HK-2 (cell line): ENCODE measurements at regions not wholly inside any gene's neighbourhood (a gene's known extent, or its start where the extent isn't known, plus 50 kb on each side); places are given as distances from the start of the nearest gene placed in this dataset.
A peak's percentile ranks its signal among the peaks of the same experiment; 100 is the strongest.
"Not testable (repeated sequence)": the region's sequence is repeated elsewhere in the genome, so short reads cannot be mapped to it uniquely, and the experiment has no call there.

Source experiments
- DNase-seq: peaks from one replicate; pipeline ENCODE4 v3.0.0-alpha.2; 2018; ENCODE audit not compliant: unreplicated experiment

GRCh38 chr13:80894917-80895316, 554.0 kb upstream of the SPRY2 start:
- no peak for DNase-seq

- no peak for DNase-seq
These were observed 548.9 kb upstream of the SPRY2 start for GRCh38 chr13:80889829-80890228.

DNA sequence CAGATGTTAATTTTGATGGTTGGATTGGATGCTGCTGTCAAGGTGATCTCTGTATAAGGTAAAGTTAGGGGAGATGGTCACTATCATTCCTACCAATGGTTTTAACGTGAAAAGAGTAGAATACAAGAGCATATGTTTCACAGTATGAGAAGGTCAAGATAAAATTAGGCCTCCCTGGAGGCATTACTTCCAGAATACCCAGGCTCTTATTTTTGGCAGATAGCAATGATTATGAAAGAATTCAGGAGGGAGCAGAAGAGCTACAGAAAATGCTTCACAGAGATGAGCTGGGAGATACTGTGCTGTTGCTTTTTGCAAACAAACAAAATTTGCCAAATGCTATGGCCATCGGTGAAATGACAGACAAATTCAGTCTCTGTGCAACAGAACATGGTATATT, 547.5 kb upstream of the SPRY2 start:
- no peak for DNase-seq

DNA sequence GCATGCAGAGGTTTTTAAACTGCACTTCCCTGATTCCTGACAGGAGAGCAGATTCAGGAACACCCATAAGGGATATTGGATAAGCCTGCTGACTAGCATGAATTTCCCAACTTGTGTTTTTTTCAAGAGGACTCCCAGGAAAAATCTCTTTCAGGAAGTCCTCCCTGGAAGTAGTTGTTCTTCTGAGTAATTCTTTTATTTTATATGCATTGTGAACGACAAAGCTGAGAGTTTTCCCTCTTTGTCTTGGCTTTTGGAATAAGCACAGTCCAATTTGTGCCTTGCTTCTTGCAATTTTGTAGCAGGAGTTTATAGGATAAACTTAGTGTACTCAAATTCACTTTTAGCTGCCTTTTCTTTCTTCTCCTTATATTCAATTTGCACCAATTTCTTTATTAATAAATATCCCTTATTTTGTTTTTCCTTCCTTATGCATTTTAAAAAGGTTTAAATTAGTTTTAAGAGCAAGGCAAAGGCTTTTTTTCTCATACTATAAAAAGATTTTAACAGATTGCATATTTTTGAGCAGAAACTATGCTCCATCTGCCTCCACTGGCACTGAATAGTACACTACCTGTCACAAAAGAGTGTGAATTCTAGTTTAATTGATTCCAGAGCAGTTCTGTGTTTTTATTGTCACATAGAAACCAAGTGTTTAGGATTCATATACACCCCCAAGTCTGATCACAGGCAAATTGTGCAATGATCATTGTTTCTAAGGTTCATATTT, 543.3 kb upstream of the SPRY2 start:
- DNase-seq: no peak

DNA sequence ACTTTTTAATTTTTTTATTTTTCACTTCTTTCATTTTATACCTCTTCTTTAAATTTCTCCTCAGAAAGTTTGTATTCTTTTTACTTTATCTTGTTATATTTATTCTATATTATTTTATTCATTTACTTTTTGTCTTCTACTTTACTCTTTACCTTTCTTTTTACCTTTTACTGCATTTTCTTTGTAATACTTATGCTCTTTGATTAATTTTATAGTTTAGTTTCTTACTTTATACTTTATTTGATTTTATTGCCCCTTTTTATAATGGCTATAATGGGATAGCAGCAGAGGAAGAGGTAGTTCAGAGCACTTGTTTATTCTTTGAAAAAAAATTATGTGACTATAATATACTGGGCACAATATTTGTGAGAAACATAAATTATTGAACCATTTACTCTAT, 542.6 kb upstream of the SPRY2 start:
- DNase-seq: no peak

DNA sequence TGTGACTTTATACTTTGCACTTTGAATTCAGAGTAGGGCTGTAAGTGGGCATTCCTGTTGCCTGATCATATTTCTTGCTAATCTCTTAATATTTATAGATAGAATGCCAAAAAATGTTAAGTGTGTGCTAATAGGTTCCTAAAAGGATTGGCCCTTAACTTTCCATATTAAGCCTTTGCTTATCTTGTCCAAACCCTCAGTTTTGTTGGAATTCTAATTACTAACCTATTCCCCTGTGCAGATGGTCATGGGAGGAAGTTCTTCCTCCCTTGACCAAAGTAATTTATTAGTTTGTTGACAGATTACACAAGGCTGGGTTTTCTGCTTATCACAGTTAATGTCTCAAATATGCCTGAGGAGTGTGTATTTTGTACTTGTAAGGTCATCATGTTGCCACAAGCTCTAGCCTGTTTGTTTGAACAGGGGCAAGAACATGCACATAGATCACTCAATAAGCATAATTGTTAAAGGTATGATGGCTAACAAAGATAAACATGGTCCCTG, 541.1 kb upstream of the SPRY2 start:
- DNase-seq: no peak

DNA sequence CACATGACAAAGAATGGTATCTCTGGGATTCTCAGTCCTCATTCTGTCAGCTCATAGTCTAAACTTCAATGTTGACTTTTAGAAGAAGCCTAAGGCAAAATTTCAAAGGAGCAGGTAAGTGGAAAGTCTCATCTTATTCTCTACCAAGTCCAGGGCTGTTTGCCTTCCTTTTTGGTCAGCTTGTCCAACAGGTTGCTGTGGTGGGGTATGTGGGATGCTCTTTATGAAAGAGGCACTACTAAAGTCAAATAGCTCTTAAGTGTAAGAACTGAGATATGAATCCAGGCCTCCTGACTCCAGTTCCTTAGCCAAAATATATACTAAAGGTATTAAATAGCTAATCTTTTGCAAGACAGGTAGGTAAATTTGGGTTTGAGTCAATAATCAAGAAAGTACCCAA, 540.6 kb upstream of the SPRY2 start:
- no peak for DNase-seq

DNA sequence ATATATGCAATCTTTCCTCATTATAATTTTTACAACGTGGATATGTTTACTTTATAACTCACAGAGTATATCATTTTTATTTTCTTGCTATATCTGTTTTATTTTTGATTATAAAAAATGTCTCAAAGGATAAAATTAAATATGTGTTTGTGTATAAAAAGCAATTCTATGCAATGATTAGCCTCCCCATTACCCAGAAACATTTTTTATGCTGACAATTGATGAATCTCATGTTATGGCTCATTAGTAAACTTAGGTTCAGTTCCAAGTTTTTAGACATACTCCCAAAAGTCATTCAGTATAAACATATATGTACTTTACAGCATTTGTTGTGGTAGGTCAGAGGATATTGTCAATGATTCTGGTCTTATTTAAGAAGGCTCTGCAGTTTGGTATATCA, 540.1 kb upstream of the SPRY2 start:
- DNase-seq: no peak

DNA sequence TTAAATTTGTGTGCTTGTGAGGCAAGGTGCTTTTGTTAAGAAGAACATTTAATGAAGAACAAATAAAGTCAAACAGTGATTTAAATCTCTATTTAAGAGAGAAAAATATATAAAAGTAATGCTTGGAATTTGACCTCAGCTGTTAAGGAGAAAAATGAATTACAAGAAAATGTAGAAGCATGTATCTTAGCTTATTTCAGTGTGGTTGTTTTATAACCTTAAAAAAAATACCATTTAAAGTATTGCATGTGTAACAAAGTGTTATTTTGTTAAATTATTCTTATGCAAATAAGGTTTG, 537.0 kb upstream of the SPRY2 start:
- DNase-seq: no peak

DNA sequence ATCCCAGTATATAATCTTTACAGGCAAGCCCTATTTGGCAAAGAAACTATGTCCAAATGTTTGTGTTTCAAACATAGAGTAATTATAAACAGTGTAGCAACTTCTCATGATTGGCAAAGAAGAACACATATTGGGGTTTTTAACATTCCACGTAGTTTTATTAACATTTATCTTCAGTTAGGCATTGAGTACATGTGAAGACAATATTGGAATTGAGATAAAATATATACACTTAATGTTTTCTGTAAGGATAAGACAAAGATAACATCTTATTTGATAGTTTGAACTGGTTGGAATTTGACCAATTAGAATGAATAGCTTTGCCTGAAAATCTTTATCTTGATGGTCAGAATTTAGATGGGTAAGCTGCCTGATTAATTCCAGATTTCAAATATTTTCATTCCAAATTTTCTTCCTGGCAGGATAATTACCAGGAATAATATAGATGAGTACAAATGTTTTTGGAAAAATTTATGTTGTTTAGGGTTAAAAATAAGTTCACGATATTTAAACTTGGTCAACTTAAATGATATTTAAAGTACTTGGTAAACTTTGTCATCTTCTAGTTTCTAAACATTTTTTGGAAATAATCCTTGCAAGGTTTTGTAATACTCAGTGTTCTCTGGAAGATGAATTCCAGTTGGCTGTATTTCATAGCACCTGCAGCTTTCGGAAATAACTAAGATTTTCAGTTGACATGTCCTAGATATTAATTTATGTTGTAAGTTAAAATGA, 536.5 kb upstream of the SPRY2 start:
- no peak for DNase-seq

GRCh38 chr13:80873589-80873988, 532.7 kb upstream of the SPRY2 start:
- peak; percentile 0 for DNase-seq

DNA sequence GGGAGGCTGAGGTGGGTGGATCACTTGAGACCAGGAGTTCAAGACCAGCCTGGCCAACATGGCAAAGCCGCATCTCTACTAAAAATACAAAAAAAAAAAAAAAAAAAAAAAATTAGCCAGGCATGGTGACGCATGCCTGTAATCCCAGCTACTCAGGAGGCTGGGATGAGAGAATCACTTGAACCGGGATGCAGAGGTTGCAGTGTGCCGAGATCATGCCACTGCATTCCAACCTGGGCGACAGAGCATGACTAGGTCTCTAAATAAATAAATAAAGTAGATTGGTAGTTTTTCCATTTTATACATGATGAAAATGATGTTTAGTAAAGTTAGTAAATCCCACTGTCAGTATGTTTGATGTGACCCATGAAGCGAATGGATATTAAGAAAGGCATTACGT, 531.0 kb upstream of the SPRY2 start:
- not testable (repeated sequence) for DNase-seq

DNA sequence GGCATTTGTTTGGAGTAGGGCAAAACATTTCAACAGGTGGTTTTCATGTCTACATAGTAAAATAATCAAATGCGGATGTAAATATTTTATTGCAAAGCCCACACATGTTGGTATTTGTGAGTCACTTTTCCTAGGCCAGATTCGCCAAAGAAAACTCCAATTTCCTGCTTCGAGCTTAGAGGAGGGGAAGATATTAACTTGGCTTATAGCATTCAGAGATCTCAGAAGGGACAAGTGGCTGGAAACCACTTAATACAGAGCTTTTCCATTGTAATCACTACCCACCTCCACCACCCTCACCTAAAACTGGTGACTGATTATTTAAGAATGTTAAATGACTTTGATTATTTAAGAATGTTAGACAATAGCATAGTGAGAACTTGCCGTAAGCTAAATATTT, 530.6 kb upstream of the SPRY2 start:
- no peak for DNase-seq

DNA sequence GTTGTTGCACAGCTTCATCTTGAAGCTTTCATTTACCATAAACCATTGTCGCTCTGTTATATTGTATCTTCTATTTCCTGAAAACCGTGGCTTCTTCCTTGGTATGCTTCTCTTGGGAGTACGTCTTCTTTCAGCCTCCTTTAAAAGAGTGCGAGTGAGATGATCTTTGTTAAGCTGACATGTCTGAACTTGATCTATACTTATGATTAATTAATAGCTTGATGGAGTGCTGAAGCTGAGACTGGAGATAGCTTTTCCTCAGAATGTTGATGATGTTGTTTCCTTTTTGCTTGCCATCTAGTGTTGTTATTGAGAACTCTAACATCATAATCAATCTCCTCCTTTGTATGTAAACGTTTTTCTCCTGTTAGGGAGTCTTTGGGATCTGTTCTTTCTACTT, 529.3 kb upstream of the SPRY2 start:
- no peak for DNase-seq

- no peak for DNase-seq
These were observed 526.0 kb upstream of the SPRY2 start for GRCh38 chr13:80866921-80867320.

GRCh38 chr13:80865329-80865728, 524.4 kb upstream of the SPRY2 start:
- DNase-seq: no peak

GRCh38 chr13:80862456-80862855, 521.5 kb upstream of the SPRY2 start:
- DNase-seq: no peak

DNA sequence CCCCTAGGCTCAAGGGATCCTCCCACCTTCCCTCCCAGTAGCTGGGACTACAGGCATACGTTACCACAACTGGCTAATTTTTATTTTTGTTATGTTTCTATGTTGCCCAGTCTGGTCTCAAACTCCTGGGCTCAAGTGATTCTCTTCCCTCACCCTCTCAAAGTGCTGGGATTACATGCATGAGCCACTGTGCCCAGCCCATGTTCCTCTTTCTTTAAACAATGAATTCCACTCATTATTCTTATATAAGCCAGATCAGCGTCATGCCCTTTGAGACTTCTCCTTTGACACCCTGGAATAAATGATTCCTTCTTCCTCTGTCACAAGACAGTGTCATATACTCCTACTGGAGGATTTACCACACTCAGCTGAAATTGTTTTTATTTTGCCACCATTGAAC, 519.9 kb upstream of the SPRY2 start:
- DNase-seq: no peak

DNA sequence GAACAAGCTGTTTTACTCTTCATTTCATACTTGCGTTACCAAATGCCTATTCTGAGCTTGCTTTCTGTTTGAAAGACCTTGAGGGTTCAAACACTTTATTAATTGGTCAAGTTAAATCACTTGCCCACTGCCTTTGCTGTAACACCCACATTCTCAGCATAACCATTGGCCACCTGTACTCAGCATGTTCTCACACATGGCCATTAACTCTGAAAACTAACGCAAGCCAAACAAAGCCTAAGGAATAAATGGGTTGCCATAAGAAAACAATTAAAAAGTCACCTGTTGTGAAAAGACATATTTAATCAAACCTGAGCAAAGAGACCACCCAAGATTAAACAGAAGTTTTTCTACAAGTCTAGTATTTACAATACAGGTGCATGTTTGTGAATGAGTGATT, 517.2 kb upstream of the SPRY2 start:
- no peak for DNase-seq

- DNase-seq: no peak
These were observed 516.4 kb upstream of the SPRY2 start for GRCh38 chr13:80857321-80857720.

DNA sequence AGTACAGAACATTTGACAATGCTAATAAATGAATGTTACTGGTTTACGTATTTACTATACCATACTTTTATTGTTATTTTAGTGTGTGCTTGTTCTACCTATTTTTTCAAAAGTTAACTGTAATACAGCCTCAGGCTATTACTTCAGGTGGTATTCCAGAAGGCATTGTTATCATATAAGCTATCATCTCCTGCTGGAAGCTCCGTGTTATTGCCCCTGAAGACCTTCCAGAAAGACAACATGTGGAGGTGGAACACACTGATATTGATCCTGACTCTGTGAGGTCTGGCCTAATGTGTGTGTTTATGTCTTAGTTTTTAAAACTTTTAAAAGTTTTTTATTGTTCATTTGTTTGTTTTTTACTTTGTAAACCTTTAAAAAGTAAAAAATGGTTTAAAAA, 509.8 kb upstream of the SPRY2 start:
- no peak for DNase-seq

- no peak for DNase-seq
These were observed 503.2 kb upstream of the SPRY2 start for GRCh38 chr13:80844164-80844563.

DNA sequence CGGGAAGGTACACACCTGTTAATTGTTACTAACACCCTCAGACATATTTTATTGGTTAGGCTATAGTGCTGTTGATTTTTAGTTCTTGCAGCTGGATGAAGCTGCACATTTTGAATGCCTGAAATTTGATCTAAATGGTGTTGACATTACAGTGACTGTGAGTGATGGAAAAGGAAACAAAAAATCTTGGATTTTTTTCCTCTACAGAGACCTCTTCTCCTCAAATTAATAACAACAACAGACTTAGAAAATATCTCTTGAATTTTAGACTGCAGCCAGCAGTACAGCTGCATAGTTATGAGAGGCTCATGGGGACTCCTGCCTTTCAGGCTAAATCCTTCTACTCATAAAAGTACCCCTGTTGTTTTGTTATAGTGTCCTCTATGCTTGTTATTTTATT, 500.5 kb upstream of the SPRY2 start:
- DNase-seq: no peak
